Epithelial cell of prostate (primary cell): ENCODE measurements at regions not wholly inside any gene's neighbourhood (a gene's known extent, or its start where the extent isn't known, plus 50 kb on each side); places are given as distances from the start of the nearest gene placed in this dataset.
"Not testable (repeated sequence)": the region's sequence is repeated elsewhere in the genome, so short reads cannot be mapped to it uniquely, and the experiment has no call there.

Experiments used
- DNase-seq: peaks from one replicate; pipeline ENCODE4 v3.0.0-alpha.2; 2011; ENCODE audit warnings: low read depth, low spot score
- H3K27ac ChIP-seq: fragments of 450-650 bp; 2 replicates; pipeline ENCODE4 v1.5.1; 2017; ENCODE audit warnings: mild to moderate bottlenecking

DNA sequence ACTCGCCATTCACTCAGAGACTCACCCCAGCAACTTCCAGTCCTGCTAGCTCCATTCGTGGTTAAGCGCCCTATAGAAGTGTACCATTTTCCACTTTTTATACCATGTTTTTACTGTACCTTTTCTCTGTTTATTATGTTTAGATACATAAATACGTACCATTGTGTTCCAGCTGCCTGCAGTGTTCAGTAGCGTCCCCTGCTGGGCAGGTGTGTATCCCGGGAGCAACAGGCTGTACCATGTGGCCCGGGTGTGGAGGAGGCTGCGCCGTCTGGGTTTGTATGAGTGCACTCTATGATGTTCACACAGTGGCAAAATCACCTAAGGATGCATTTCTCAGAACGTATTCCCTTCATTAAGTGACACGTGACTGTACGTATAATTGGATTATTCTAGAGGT lies 351.5 kb upstream of the FRG1 start:
- DNase-seq, H3K27ac ChIP-seq: not testable (repeated sequence)

DNA sequence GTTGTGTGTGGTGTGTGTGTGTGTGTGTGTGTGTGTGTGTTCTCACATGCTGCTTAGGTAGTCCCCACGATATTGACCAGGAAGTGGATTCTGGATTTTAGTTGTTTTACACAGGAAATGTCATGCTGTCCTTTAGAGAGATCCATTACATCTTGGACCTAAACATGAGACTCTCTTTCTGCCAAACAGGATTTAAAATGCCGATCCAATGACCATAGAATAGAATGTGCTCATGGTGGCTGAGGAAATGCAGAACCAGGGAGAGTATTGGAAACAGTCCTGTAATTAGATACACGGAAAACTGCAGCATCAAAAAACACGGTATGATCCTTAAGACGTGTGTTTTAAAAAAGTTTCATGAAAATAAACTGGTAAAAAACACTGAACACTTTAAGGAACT lies 347.8 kb upstream of the FRG1 start:
- DNase-seq: no peak
- H3K27ac ChIP-seq: no peak overlapping the region

DNA sequence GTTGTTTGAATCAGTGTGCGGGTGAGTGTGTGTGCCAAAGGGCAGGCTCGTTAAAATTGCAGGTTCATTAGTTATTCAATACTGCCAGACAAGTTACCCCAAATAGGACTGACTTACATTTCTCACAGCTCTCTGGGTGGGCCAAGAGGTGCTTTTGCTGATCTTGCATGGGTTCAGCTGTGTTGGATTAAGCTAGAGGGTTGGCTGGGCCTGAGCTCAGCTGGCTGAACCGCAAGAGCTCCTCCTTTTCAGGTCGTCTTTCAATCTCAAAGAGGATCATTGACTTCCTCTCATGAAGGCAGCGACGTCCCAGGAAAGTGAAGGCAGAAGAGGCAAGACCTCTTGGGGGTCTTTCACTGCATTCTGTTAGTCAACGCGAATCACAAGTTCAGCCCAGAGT lies 343.3 kb upstream of the FRG1 start:
- no peak overlapping the region for H3K27ac ChIP-seq
- DNase-seq: no peak

DNA sequence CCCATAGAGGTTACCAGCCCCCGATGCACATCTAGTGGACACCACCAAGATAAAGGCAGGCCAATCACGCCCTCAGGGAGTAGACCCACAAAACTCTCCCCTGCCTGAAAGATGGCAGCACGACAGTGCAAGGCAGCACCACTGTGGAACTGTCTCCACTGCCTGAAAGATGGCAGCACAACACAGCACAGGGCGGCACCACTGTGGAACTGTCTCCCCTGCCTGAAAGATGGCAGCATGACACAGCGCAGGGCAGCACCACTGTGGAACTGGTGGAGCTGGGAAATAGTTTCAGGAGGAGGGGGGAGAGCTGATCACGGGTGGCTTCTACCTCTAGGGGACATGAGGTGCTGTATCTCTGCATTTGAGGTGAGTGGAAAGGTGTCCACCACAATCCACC lies 340.4 kb upstream of the FRG1 start:
- H3K27ac ChIP-seq: no peak overlapping the region
- DNase-seq: no peak

DNA sequence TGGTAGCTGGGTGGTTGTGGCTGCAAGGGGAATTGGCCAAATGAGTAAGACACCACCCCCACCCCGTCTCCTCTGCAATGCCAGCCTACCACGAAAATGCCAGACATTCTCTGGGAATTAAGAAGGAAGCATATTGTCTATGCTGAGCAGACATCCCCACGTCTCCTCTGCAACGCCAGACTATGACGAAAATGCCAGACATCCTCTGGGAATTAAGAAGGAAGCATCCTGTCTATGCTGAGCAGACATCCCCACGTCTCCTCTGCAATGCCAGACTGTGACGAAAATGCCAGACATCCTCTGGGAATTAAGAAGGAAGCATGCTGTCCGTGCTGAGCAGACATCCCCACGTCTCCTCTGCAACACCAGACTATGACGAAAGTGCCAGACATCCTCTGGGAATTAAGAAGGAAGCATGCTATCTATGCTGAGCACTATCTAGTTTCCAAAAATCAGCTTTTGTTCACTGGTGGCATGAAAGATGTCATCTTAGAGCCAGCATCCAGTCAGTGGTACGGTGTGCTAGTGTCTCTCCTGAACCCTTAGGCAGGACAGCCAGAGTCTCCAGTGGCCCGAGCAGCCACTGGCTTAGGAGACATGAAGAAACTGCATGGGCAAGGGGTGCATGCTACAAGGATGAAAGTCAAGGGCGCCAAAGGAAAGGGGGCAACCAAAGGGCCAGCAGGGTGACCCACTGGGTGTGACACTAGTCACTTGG lies 339.8 kb upstream of the FRG1 start:
- H3K27ac ChIP-seq: no peak overlapping the region

DNA sequence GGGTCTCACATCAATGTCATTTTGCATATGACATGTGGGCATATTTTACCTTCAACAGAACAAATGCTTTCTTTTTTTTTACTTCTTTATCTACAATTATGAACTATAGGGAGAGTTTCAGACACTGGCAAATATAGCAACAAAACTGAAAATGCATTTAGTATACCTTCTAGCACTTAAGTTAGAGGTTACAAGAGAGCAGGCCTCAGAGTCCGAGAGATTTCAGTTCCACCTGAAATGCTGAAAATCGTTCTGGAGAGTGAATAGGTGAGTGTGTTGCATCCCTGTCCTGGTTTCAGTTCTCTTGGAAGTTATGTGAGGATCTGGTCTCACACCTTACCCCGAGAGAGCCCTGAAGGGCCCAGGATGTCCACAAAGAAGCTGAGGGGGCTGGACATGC lies 337.8 kb upstream of the FRG1 start:
- DNase-seq, H3K27ac ChIP-seq: not testable (repeated sequence)

More for the DNA sequence above, 339.8 kb upstream of the FRG1 start:
- DNase-seq: no peak

DNA sequence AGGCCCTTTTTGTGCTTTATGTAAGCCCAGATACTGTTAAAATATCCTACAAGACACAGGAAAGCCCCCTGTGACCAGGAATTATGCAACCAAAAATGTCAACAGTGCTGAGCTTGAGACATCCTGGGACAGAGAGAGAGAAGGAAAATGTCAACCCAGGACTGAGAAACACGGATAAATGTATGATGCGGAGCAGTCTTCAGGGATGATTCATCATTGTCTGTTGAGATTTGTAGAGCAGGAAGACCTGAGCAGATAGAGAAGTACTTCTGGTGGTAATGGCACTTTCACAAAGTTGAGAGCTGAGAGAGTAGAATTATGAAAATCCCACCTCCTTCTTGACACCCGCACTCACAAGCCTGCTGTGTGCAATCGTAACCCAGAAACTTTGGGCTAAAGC lies 330.1 kb upstream of the FRG1 start:
- H3K27ac ChIP-seq, DNase-seq: not testable (repeated sequence)

DNA sequence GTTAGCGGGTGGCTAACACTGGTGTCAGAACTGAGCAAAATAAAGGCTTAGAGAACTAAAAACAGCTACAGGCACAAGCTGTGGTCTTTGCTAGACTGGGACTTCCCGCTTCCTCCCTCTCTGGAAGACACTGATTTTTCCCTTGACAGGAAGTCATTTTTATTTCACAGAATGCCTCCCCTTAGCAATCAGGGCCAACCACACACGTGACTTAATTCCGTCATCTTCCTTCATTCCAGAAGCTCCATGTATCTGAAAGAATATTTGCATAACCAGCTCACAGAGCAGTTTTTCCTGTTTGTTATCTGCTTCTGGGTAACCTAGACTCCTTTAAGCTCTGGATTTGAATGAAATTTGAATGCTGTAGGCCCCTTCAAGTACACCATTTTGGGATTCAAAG lies 327.5 kb upstream of the FRG1 start:
- no peak overlapping the region for H3K27ac ChIP-seq
- DNase-seq: no peak

DNA sequence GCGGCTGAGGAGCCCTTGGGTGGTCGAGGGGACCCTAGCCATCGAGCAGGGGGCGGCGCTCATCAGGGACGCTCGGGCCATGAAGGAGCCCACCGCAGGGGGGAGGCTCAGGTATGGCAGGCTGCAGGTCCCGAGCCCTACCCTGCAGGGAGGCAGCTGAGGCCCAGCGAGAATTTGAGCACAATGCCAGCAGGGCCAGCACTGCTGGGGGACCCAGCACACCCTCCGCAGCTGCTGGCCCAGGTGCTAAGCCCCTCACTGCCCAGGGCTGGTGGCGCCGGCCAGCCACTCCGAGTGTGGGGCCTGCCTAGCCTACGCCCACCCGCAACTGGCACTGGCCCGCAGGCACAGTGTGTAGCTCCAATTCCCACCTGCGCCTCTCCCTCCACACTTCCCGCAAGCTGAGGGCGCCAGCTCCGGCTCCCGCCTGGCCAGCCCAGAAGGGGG lies 325.4 kb upstream of the FRG1 start:
- no peak for DNase-seq
- no peak overlapping the region for H3K27ac ChIP-seq

DNA sequence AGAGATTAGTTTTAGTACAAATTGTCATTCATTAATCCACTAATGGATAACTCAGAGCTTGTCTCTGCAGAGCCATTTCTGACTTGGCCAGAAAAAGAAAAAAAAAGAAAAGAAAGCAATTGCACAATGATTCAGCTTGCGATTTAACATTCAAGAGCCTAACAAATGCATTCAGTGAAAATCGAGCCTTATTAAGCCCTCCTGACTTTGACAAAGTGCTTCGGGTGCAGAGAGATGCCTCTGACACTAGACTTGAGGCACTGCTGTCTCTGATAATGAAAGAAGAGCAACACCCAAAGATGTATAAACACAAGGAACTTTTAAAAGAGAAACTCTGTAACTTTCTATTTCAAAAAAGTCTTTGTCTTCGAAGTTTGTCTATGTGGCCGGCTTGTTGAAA lies 322.9 kb upstream of the FRG1 start:
- H3K27ac ChIP-seq, DNase-seq: not testable (repeated sequence)

DNA sequence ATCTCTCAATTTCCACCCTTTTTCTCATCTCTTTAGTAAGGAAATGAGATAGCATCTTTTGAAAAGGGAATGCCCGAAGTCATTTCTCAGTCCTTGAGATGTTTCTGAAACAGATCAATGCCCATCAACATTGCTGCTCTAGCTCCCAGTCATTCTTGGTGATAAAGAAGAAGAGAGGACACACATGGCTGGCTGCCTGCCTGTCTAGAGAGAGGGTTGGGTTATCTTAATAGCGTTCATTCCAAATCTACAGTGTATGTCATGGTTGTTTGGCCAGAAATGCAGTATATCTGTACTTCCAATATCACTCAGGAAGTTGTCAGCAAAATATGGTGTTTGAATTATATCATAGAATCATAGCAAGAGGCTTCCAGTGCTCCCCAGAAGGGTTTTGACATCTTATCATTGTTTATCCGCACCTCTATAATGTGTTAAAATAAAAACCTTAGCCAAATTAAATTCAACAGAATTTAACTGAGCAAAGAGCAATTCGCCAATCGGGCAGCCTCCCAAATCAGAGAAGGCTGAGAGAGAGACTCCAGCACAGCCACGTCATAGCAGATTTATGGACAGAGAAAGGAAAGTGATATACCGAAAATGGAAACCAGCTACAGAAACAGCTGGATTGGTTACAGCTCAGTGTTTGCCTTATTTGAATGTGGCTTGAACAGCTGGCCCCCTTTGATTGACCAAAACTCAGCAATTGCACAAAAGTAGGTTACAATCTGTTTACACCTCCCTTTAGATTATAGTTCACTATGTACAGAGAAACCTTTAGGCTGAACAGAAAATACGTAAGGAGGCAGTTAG lies 321.0 kb upstream of the FRG1 start:
- not testable (repeated sequence) for DNase-seq

DNA sequence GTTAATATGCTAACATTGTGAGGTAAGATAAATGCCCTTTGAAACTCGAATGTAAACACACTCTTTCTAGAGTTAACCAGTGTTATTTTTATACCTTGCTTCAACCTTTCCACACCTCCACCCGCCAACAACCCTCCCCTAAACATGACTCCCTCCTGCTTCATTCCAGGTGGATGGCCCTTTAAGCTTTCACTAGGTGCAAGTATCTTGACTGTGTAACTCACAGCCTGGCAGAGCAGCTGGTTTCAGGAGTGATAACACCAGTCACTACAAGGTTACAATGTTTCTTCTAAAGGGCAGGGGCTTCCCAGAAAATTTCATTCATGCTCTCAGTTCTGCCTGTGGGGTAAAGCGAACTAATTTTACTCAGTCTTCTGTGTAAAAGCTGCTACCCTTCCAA lies 318.1 kb upstream of the FRG1 start:
- not testable (repeated sequence) for DNase-seq, H3K27ac ChIP-seq

More for the DNA sequence above, 321.0 kb upstream of the FRG1 start:
- not testable (repeated sequence) for H3K27ac ChIP-seq

DNA sequence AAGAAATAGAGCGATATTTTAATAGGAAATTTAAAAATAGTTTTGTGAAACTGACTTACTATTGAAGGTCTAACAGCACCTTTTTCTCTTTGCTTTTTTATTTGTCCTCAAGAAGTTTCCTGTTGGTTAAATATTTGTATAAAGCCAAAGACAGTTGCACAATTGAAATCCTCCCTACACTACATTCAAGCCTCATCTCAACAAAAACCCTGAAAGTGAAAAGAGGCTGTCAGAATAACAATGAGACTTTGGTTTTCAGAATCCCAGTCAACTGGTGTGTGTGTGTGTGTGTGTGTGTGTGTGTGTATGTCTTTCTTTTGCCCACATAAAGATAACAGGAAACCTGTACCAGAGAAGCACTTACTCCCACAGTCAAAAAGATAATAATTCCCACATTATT lies 313.6 kb upstream of the FRG1 start:
- not testable (repeated sequence) for H3K27ac ChIP-seq, DNase-seq

DNA sequence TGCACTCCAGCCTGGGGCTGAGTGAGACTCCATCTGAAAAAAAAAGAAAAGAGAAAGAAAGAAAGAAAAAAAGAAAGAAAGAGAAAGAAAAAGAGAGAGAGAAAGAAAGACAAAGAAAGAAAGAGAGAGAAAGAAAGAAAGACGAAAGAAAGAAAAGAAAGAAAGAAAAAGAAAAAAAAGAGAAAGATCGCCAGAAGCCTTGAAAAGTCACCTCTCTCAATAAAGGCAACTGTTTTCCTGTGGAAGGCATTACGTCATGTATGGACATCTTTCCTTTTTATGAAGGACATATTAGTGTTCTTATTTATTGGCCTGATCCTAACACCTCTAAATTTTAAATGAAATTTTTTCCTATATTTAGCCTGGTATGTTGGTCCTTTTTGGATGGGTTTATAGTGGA lies 310.9 kb upstream of the FRG1 start:
- not testable (repeated sequence) for DNase-seq, H3K27ac ChIP-seq

DNA sequence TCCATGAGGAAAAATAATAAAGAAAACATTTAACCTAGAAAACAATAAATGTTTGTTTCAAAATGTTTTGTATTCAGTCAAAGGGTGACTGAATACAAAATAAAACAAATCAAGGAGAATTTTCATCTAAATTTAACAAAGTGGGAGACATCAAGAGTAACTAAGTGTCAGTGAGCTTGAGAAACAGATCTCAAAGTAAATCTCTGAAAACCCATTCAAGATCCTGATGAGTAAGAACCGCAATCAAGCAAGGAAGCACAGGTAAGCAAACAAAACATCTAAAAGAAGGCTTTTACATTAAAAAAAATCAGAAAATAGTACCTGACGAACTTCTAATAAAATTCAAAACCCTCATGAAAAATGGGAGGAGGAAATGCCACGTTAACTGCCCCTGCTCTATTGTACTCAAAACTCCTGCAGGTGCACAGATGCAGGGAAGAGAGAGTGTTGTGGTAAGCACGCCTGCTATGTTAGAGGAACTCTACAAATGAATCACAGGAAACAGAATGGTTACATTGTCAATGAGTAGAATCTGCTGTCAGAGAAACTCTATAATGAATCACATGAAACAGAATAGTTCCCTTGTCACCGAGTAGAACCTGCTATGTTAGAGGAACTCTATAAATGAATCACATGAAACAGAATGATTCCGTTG lies 309.6 kb upstream of the FRG1 start:
- not testable (repeated sequence) for DNase-seq, H3K27ac ChIP-seq

DNA sequence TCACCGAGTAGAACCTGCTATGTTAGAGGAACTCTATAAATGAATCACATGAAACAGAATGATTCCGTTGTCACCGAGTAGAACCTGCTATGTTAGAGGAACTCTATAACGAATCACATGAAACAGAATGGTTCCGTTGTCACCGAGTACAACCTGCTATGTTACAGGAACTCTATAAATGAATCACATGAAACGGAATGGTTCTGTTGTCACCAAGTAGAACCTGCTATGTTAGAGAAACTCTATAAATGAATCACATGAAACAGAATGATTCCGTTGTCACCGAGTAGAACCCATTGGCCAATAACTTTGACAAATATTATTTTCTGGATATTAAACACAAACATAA lies 309.1 kb upstream of the FRG1 start:
- not testable (repeated sequence) for DNase-seq, H3K27ac ChIP-seq

DNA sequence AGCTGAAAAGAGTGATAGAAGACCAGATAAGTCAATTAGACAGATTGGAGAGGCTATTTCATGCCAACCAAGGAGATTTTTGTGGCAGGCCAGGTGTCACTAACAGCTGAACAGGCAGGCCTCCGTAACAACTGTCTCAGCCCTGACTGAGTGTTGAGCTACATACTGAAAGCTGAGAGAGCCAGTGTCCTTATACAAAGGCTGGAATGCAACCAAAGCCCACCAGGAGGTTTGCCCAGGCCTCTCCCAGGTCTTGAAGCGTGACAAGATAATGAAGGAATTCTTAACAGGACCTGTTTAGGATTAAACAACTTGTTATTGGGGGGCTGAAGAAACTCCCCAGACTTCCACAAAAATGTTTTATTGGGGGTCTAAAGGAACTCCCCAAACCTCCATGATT lies 290.2 kb upstream of the FRG1 start:
- H3K27ac ChIP-seq, DNase-seq: not testable (repeated sequence)

DNA sequence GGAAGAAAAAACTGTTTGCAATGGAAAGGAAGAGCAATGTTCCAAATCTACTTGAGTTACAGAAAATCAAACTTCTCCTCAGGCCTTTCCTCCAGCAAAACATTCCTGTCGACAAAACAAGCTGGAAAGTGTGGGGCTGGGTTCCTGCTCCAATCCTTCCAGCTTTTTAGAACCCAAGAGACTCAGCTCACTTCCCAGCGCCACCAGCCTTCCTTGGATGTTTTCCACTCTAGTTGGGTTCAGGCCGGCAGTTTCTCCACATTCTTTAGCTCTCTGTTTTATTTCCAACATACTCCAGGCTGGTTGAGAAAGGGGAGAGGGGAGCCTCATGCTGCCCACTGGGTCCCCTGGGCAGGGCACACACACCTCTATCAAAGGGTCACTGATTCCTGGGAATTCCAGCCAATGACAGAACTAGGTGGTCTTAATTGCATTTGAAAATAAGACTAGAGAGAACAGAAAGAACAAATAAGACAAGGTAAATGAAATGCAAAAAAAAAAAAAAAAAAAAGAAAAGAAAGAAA lies 287.5 kb upstream of the FRG1 start:
- not testable (repeated sequence) for H3K27ac ChIP-seq, DNase-seq

DNA sequence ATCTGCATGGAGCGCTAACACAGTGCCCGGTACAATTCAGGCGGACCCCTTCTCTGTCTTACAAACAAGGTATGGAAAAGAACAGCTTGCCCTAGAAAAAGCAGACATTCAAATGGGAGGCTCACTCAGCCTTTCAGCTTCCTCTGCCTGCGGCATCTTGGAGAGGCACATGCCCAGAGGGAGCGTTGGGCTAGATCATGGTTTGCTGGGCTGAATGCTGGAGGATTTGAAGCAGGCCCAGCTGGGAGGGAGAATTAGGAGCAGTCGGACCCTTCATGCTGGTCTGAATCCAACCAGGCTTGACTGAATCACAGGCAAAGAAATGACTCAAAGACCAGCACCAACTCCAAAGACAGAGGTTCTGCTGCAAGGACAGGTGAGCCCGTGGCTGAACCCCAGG lies 286.7 kb upstream of the FRG1 start:
- not testable (repeated sequence) for H3K27ac ChIP-seq, DNase-seq

DNA sequence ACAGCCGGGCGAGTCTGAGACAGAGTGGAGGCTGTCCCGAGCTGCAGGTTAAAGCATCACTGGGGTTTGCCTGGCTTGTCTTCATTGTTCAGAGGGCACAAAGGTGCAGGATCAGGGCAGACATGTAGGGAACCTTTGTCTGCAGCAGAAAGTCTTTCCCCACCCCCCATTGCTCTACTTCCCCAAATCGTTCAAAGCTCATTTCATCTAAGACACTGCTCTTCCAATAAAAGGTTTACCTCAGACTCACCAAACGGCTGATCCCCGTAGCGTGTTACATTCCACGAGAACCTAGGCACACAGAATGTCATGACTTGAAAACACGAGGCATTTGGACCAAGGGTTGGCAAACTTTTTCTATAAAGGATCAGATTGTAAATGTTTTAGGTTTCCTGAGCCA lies 286.3 kb upstream of the FRG1 start:
- not testable (repeated sequence) for H3K27ac ChIP-seq, DNase-seq

DNA sequence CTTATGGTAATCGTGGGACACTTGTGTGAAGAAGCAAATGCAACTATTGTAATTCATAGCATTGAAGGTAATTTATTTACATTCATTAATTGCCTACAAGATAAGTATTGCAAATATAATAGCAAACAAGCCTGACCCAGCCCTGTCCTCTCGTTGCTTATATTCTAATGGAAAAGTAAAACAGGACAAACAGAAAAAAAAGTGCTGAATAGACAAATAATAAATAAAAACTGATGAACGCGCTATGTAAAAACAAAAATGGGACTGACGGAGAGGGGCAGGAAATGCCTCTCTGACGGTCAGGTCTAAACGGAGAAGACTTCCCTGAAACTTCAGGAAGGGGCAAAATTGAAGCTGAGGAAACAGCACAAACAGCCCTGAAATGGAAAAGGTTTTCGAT lies 284.9 kb upstream of the FRG1 start:
- not testable (repeated sequence) for DNase-seq, H3K27ac ChIP-seq
